Brain microvascular endothelial cell (primary cell): ENCODE measurements at regions not wholly inside any gene's neighbourhood (a gene's known extent, or its start where the extent isn't known, plus 50 kb on each side); places are given as distances from the start of the nearest gene placed in this dataset.

Experiments
- DNase-seq: peaks from one replicate; pipeline ENCODE4 v3.0.0-alpha.2; 2020
- H3K27ac ChIP-seq: fragments of 250-450 bp; sonication (Bioruptor Pico); 2 replicates; pipeline ENCODE4 v1.5.1; 2020; ENCODE audit warnings: mild to moderate bottlenecking, moderate library complexity
- H3K27me3 ChIP-seq: fragments of 250-450 bp; sonication (Bioruptor Pico); replicated peaks from 2 replicates; pipeline ENCODE4 v1.5.1; 2020; ENCODE audit warnings: mild to moderate bottlenecking
- H3K36me3 ChIP-seq: fragments of 250-450 bp; sonication (Bioruptor Pico); replicated peaks from 2 replicates; pipeline ENCODE4 v1.5.1; 2020; ENCODE audit warnings: mild to moderate bottlenecking
- H3K4me3 ChIP-seq: 2 replicates; pipeline ENCODE4 v1.5.1; 2011; ENCODE audit warnings: low read depth, mild to moderate bottlenecking, control low read depth, low read length, moderate library complexity
- in situ Hi-C: cut with HindIII; loops from 2 replicates; pipeline ENCODE4 v1.10.0; 2017; ENCODE audit warnings: low sequenced_read_pairs, low pct_ligation_motif_present
- TF ChIP-seq, protein P1 (sequence below): IDR thresholded peaks from 2 replicates; pipeline ENCODE4 v1.5.1; 2011; ENCODE audit warnings: low read depth, mild to moderate bottlenecking, moderate library complexity, low read length, control low read depth, inconsistent platforms; ENCODE audit errors: missing control alignments

DNA sequence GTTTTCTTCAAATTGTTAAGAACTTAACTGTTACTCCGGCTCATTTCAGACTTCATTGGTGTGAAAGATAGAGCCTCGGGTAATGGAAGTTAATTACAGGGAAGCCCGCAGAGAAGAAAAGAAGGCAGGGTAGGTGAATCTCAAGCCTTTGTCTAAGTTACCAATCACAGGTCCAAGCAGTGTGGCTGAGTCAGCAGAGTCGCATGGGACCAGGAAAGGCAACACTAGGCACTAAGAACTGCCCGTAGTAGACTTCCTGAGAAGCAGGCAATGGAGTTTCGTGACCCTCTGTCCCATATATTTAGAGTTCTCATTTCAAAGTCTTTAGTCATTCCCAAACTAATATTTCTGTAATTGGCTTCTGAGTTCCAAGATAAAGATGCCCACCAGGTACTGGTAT lies 122.9 kb upstream of the STT3B start:
- H3K4me3 ChIP-seq: no peak overlapping the region
- TF ChIP-seq, protein P1, sequence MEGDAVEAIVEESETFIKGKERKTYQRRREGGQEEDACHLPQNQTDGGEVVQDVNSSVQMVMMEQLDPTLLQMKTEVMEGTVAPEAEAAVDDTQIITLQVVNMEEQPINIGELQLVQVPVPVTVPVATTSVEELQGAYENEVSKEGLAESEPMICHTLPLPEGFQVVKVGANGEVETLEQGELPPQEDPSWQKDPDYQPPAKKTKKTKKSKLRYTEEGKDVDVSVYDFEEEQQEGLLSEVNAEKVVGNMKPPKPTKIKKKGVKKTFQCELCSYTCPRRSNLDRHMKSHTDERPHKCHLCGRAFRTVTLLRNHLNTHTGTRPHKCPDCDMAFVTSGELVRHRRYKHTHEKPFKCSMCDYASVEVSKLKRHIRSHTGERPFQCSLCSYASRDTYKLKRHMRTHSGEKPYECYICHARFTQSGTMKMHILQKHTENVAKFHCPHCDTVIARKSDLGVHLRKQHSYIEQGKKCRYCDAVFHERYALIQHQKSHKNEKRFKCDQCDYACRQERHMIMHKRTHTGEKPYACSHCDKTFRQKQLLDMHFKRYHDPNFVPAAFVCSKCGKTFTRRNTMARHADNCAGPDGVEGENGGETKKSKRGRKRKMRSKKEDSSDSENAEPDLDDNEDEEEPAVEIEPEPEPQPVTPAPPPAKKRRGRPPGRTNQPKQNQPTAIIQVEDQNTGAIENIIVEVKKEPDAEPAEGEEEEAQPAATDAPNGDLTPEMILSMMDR: no peak
- H3K27ac ChIP-seq: no peak overlapping the region
- no peaks in the 10 kb centered on the region for H3K36me3 ChIP-seq
- in situ Hi-C loops: no loop called here
- H3K27me3 ChIP-seq: no peaks in the 10 kb centered on the region
- no peak for DNase-seq

DNA sequence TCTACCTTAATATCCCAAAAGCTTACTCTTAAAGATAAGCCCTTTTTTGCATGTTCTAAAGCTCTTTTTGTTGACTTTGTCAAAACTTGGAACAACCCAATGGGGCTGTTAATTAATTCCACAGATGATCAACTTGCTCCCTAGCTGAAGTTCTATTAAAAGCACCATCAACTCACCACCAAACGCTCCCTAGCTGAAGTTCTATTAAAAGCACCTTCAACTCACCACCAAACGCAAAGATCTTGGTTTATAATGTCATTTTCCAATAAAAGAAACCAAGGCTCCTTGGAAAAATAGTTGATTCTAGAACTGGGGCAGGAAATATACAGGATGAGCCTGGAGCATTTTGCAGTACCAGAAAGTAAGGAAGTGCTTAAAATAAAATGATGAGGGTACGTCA lies 122.3 kb upstream of the STT3B start:
- Histone ChIP-seq H3K4me3 (no peak overlapping the region), H3K27ac (no peak overlapping the region), H3K27me3 (no peaks in the 10 kb centered on the region), H3K36me3 (no peaks in the 10 kb centered on the region)
- in situ Hi-C loops: no loop called here
- TF ChIP-seq, protein P1: no peak
- no peak for DNase-seq

DNA sequence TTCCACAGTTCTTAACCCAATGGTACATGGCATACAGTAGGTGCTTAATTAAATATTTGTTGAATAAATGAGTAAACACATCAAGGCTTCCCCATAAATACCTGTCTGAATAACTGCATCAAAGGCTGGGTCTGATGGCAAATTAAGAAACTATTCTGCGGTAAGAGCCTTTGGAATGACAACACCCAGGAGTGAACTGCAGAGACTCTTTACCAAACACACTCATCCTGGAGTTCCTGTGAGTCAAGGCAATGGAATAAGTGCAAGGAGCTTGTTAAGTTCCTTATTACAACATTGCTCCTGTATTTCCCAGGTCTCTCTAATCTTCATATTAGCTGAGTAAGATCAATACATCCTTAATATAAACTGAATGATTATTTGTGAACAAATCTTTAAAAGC lies 119.9 kb upstream of the STT3B start:
- TF ChIP-seq, protein P1: no peak
- no peaks in the 10 kb centered on the region for H3K36me3 ChIP-seq
- in situ Hi-C loops: no loop called here
- no peak overlapping the region for H3K27ac ChIP-seq
- peak; percentile 38 for DNase-seq
- H3K4me3 ChIP-seq: no peak overlapping the region
- H3K27me3 ChIP-seq: no peaks in the 10 kb centered on the region

DNA sequence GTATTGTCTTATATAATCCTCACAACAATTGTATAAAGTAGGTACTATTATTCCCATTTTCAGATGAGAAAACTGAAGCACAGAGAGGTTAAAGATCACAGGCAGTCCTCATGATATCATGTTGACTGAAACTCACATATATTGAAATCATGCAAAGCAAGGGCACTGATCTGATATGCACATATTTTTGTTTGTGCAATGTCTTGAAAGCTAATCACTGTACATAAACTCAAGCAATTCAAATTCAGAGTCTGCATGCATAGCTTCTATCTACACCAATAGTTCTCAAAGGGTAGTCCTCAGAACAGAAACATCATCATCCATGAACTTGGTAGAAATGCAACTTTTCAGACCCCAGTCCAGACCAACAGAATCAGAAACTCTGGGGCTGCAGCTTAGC lies 119.2 kb upstream of the STT3B start:
- Histone ChIP-seq H3K27me3 (no peaks in the 10 kb centered on the region), H3K36me3 (no peaks in the 10 kb centered on the region), H3K27ac (no peak overlapping the region), H3K4me3 (no peak overlapping the region)
- no peak for DNase-seq
- TF ChIP-seq, protein P1: no peak
- in situ Hi-C loops: no loop called here

DNA sequence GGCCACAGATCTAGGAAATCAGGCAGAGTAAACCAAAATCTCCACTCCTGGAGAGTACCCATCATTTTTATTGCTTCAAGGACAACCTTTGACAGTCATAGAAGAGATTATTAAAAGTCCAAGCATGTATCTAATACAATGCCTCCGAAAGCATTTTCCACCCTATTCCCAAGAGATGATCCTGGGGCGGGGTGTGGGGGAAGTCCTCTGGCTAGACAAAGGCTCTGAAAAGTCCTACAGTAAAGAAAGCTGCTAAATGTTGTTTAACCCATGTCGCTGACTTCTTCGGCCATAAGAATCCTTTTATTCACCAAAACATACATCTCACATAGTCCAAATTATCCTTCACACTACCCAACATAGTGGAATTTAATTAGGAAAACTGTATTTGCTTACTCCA lies 115.7 kb upstream of the STT3B start:
- Histone ChIP-seq H3K36me3 (no peaks in the 10 kb centered on the region), H3K27ac (no peak overlapping the region)
- in situ Hi-C loops: no loop called here

DNA sequence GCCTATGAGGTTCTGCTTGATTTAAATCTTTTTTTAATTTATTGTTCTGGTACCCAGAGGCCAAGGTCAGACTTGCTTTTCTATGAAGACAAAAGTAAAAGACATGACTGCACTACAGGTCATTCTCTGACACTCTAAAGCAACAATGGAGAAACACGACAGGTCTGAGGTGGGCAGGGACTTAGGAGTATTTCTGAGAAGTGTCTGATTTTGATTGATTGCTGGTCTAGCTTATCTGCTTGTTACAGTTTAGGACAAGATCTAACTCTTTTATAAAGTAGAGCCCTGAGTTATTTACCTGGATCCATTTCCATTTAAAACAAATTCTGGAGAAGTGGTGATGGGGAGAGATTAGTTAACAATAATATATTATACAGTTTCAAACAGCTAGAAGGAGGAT lies 115.2 kb upstream of the STT3B start:
- in situ Hi-C loops: no loop called here
- no peaks in the 10 kb centered on the region for H3K36me3 ChIP-seq
- no peak overlapping the region for H3K27ac ChIP-seq
- TF ChIP-seq, protein P1: no peak
- no peak for DNase-seq
- H3K4me3 ChIP-seq: no peak overlapping the region
- no peaks in the 10 kb centered on the region for H3K27me3 ChIP-seq

More for the DNA sequence above, 115.7 kb upstream of the STT3B start:
- Histone ChIP-seq H3K4me3 (no peak overlapping the region), H3K27me3 (no peaks in the 10 kb centered on the region)
- TF ChIP-seq, protein P1: no peak
- no peak for DNase-seq
